ENCODE measurements at regions not wholly inside any gene's neighbourhood (a gene's known extent, or its start where the extent isn't known, plus 50 kb on each side); places are given as distances from the start of the nearest gene placed in this dataset.

DNA sequence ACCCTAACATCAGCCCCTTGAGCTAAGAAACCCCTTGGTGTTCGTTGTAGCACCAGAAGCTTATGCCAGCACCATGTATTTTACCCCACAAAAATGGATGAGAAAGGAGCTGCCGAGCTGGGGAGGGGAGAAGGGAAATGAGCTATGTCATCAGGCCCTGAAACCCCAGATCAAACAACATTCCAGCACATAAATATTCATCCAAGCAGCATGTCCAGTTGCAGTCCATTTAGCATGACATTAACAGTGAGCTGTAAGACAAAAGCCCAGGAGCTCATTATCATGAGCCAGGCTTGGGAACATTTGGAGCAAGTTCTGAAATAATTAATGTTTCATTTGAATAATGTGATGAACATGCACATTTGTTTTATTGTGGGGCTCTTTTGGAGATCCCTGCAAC is 630.1 kb upstream of the TMEM132C start:
- no peak for DNase-seq

DNA sequence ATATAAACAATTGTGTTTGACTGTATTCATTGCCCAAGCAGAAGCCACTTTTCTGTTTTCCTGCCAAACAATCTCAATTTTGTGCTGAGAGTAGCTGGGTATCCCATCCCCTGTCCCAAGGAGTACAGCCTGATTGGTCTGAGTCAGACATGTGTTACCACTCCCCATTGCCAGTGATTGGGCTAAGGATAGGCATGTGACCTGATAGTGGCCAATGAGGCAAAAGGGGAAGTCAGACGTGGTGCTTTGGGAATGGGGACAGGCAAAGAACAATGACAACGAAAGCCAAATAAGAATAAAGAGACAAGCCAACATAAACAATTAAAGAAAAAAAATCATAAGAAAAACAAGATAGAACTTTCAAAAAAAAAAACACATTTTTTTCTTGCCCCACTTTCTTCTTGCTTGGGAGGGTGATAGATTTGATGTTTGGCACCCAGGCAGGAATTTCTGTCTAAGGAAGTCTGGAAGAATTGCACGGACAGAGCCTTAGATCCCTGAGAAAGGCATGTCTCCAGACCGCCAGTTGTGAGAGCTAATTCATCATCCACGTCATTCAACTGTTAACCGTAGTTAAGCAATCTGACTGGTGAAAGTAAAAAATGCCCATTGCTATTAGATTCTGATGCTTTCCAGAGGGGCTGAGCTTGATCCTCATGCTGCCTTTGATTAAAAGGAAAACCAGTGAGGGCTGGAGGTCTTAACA is 626.6 kb upstream of the TMEM132C start:
- DNase-seq: no peak

DNA sequence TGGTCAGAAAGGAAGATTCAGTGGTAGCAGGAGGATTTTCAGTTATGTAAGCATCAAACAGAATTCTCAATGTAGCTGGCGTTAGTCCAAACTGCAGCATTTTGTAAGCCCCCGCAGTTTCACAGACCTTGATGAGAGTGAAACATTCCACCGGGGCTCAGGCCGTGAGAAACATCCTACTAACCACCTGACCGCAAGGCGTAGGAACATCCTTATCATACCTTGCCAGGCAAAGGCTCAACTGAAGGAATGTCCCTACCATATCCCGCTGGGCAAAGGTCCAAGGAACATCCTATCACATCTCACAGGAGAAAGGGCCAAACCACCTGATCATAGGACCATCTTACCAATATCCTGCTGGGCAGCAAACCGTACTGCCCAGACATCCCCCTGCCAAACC is 624.8 kb upstream of the TMEM132C start:
- DNase-seq: no peak

DNA sequence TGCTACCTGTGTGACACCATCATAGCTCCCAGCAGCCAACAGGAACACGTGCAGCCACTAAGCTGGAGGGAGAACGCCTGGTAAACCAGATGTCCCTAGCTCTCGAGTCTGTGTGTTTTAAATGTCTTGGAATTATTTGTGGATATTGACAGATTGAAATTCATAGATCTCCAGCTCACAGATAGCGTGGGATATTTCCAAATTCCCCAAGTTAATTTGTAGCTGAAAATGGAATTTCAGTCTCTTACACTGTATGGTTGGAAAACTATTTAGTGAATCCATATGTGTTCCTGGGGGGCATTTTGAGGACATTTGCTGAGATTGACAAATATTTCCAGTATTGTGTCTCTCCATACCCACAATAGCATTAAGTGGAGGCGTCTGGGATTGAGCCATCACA is 618.6 kb upstream of the TMEM132C start:
- no peak for DNase-seq

DNA sequence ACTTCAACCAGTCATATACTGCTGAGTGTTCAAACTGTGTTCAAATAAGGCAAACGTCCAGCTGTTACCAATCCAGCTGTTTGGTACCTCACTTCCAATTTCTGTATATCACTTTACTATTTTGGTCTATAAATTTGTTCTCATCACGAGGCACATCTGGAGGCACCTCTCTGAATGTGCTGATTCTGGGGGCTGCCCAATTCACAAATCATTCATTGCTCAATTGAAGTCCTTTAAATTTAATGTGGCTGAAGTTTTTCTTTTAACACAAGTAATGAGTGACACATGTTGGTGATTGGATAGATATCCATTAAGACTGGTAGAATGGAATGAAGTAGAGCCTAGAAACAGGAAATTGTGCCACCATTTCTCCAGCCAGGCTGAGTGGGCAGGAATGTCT is 617.0 kb upstream of the TMEM132C start:
- no peak for DNase-seq

DNA sequence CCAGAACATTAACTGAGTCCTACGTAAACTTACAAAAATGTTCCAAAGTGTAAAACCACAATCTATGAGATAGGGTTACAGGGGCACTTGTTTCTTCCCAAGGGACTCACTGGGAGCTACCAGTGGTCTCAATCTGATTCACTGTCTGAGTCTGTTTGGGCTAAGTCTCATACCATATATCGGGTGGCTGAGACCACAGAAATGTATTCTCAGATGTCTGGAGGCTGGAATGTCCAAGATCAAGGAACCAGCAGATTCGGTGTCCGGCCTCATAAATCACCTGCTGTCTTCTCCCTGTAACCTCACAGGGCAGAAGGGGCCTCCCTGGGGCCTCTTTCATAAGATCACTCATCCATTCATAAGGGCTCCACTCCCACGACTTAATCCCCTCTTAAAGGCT is 616.3 kb upstream of the TMEM132C start:
- no peak for DNase-seq

DNA sequence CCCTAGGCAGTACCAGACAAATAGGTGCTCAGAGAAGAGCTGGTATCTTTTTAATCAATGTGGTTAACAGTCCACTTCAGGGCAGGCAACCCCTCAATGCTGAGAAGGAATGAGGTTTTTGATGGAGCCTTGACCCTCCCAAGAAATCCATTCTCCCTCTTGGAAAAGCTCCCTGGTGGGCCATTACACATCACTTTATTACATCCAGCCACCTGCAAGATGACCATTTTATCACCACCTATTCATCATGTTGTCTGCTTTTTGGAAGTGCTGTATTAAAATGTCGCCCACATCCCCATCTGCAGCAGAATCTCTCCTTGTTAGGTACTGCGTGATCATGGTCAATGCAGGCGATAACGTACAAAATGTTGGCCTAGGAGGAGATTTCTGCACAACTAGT is 614.7 kb upstream of the TMEM132C start:
- no peak for DNase-seq

DNA sequence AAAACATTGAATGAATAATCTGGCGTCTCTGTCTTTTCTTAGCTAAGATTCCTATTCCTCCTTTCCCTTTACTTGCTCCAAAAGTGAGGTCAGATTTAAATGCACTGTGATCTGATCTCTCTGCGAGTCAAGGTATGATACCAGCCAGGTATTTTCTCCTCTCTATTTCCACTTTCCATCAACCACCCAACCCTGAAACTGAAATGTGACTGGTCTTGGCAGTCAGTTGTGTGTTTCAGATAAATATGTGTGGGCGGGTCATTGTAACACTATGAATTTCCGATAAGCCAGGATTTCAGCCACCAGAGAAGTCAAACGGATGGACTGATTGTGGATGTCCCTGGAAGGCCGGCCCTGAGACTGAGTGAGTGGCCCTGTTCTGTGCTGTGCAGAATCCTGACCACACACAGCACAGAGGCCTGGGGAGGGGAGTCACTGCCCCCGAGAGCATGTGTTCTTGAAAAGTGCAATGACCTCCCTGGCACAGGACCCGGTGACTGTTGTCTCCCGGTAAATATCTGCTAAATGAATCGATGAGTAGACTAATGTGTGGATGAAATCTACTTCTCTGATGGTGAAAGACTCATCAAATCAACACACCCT is 612.5 kb upstream of the TMEM132C start:
- DNase-seq: no peak

DNA sequence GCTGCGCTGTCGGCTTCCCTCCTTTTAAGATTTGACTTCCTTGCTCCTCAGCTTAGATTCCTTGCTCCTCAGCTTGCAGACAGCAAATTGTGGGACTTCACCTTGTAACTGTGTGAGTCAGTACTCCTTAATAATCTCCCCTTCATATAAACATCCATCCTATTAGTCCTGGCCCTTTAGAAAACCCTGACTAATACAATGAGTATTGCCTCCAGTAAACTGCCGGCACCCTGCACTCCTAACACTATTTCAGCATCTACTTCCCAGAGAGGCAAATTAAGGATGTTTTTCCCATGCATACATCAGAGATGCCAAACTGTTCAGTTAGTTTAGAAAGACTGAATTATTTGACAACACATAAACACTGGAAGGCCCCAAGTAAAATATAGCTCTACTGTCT is 611.3 kb upstream of the TMEM132C start:
- peak; percentile 52 for DNase-seq

DNA sequence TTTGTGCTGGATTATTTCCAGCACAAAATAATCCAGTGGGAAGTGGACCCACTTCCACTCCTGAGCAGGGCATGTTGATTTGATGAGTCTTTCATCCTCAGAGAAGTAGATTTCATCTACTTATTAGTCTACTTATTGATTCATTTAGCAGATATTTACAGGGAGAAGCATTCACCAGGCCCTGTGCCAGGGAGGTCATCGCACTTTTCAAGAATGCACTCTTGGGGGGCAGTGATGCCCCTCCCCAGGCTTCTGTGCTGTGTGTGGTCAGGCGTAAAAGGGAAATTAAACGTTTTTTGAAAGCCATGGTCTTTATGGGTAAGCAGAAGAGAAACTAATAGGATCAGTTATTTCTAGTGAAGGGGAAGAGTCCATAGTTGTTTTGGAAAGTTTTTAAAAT is 610.7 kb upstream of the TMEM132C start:
- DNase-seq: peak; percentile 24

DNA sequence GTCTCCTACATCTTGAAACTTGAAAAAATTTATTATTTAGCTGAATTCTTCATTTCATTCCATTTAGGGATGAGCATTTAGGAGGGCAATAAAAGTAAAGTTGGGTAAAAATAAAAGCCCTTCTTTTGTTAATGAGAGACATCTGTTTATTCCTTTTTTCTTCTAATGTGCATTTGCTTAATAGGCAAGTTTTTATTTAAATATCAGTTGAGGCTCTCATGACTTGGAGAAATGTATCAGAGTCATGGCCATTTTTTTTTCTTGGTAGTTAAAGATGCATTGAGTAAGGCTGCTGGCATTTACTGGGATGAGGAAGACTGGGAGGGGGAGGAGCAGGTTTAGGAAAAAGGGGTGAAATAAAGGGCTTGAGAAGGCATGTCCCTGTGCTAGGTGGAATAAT is 609.9 kb upstream of the TMEM132C start:
- DNase-seq: peak; percentile 13

DNA sequence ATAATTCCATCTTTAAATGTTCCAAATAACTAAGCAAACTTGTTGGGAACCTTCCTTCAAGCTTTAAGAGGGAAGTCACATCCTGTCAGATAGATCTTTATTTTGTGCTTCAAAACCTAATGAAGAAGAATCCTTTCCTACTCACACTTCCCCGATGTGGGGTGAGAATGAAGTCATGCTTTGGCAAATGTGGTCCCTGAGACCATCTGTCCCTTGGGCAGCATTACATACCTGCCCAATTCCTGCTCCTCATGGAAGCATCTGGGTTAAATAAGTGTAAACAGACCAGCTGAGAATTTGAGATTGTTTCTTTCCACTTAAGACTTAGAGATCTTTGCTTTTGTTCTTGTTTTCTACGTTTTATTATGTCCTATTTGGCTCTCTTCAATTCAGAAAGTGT is 606.0 kb upstream of the TMEM132C start:
- no peak for DNase-seq

DNA sequence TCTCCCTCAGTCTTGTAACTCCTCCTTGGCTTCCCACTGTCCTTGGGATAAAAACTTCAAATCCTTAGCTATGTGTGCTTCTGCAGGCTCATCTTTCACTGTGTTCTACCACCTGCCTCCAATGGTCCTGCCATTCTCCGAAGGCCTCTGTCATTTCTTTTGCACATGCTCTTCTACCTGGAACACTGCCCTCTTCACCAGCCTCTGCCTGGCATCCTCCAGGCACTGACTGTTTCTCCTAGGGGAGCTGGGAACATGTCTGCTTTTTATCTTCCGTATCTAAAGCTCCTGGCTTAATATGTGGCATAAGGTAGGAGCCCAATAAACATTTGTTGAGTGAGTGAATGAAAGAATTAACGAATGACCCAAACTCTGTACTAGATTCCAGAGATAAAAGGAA is 603.3 kb upstream of the TMEM132C start:
- DNase-seq: no peak

DNA sequence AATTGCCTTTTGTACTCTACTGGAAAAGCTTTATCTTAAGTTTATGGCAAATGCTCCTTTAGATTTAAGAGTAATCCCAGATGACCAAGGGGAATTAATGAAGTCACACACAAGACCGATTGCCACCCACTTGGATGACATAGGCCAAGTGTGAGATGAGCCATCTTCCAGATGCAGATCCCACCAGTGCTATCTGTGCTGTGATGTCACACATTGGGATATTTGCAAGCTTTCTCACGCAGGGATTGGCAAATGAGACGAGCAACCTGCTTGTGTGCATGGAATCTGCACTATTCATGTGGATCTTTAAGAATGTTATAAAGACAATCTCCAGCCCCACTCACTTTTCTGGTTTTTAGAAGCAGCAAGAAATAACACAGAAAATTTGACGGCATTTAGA is 602.1 kb upstream of the TMEM132C start:
- DNase-seq: peak; percentile 17

DNA sequence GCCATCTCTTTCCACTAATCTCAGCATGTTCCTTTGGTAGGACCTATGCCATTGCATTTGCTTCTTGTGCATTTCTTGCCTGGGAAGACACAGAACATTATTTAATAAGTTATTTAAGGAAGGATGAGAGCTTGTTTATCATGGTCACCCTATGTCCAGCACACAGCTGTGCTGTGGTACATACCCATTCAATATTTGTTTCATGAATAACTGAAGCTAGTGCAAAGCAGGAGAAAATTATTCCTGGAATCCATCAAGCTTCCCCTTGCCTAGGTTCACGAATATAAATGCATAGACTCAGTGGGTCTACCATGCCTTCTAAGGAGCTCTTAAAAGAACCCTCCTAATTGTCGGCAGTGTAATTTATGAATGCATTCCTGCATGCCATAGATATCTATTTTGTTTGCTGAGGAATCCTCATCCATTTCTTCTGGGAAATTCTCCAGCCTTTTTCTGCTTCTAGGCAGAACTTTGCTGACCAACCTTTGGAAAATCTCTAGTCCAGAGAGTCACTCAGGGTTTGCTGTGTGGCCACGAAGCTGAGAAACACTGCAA is 599.8 kb upstream of the TMEM132C start:
- DNase-seq: no peak

DNA sequence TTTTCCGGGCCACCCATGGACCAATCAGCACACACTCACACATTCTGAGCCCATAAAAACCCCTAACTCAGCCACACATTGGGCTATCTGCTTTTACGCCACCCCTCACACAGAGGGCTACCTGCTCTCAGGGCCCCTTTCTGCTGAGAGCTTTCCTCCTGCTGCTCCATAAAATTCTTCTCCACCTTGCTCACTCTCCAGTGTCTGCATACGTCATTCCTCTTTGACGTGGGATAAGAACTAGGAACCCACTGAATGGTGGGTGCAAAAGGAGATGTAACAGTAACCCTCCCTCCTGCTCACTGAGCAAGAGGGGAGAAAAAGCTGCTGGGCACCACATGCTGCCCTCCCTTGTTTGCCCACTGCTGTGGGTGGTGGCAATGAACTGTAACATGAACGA is 596.7 kb upstream of the TMEM132C start:
- DNase-seq: no peak

DNA sequence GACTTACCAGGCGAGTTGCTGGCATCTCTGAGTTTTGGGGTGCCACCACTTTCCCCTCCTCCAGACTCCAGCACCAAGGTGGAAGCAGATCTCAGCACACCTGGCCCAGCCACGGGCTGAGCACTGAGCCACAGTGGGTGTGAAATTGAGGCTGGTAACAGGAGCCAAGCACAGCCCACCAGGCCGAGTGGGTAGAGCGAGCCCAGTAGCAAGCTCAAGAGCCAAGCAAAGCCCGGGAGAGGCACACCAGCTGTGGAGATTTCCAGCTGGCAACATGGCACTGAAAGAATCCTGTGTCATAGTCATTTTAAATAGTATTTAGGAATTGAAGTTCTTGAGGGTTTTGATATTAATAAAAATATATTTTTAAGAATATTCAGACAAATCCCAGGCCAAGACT is 596.2 kb upstream of the TMEM132C start:
- DNase-seq: no peak

DNA sequence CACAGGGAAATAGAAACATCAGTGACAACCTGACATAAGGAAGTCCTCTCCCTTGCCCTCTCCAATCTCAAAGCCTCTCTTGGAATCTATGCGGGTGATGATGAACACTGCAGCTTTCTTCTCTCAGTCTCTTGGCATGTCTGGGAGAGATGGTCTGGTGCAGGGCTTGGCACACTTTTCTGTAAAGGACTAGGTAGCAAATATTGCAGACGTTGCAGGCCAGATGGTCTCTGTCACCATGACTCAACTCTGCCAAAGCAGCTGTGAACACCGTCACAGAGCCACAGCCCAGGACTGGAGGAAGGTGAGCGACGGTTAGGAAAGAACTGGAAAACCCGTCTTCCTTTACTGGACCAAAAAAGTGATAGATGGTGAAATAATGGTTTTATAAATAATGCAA is 591.0 kb upstream of the TMEM132C start:
- no peak for DNase-seq

DNA sequence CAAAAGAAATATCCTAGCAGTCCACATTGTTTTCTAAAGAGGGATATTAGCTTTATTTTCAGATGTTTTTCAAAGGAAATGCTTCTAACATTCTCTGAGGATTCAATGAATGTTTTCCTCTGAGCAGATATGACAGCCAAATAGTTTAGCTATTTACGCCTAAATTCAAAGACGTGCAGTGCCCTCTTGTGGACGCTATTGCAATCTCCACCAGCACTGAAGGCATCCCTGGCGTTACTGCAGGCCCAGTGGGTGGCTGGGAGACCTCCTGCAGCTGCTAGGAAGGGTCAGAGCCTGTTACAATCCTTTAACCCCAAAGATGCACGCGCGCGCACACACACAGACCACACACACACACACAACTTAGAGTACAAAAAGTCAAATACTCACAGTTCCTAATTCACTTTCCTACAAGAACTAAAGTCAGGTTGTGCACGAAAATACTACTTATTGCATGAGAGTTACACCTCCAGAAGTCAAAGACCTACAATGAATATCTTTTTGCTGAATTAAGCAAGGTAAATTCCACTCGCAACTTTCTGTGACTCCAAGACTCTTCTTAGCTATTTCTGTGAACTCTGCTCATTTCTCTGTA is 589.3 kb upstream of the TMEM132C start:
- peak; percentile 72 for DNase-seq

DNA sequence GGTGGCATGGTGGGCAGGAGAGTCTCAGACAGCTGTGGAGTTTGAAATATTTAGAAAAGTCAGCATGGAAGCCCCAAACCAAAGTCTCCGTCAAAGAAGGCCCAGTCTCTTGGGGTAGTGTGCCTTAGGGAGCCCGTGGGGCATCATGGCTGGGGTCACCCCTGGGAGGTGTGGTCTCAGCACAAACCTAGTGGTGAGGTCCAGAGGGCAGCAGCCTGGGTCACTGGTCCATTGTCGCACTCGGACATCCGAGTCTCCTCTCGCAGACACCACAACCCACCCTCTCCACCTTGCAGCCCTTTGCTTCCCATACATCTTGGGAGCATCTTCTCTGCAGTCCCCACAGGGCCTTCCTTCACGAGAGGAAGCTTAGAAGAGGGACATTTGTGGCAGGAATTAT is 588.0 kb upstream of the TMEM132C start:
- DNase-seq: no peak

DNA sequence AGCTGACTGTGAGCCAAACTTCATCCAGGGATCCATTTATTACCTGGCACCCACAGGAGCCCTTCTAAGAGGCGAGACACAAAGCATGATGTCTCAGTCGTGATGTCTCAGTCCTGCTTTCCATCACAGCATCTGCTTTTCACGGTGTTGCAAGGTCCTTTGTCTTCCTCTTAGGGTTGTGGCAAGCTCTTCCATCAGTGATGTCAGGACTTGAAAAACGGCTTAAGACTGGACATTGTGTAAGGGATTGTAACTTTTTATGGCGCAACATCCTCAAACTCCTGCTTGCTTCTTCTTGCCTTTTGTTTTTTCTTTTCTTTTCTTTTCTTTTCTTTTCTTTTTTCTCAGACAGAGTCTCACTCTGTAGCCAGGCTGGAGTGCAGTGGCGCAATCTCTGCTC is 586.5 kb upstream of the TMEM132C start:
- DNase-seq: no peak

DNA sequence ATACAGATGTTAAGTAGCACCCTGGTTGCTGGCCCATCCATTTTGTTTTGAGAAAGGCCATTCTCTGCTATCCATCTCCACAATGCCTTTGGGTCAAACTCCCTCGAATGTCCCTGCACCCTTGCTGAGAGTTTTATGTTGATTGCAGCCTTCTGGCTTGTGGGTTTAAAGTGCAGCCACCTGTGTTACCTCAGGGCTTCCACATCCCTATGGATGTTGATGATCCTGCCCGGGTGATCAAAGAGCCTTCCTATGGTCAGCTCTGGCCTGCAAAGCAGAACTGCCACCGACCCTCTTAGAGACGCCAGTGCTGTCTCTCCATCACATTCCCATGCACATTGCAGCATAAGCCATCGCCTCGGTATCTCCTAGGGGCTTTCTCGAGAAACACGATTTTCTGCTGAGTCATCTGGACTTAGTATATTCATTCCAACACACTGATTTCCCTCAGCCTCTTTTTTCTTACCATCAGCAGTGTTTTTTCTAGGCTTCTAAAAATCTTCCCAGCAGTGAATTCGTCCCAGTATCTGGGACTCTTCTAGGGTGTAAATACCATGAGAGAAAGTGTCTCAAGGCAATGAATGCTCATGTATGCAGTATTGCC is 585.7 kb upstream of the TMEM132C start:
- no peak for DNase-seq

DNA sequence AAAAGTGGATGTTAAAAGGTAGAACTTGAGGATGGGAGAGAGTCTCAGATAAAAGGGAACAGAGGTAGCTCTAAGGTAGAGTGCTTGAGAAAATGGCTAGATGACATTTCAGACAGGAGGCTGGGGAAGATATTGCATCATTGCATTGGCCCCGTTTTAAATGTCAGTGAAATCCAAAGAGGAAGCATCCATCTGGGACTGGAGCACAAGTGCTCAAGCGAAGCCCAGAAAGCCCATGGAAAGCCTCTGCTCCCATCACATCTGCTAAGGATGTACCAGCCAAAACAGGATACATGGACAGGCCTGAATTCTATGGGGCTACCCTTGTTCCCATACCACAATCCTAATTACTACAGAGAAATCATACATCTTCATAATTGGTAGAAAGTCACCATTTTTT is 581.5 kb upstream of the TMEM132C start:
- no peak for DNase-seq

DNA sequence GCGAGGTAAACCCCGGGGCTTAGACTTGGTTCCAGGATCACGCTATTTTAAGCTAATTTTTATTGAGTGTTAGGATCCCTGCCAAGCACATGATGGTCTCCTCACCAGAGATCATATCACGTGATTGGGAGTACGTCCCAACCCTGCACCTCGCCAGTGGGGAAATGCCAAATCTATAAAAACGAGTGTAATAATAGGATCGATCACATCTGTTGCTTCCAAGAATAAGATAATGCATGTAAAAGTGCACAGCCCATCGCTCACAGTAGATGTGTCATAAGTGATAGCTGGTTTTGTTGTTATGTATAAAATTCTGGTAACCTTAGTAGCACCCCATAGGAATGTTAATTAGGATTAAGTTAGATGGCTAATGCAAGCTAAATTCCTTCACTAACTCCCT is 581.0 kb upstream of the TMEM132C start:
- DNase-seq: no peak
